SK-N-SH (cell line): ENCODE measurements at regions not wholly inside any gene's neighbourhood (a gene's known extent, or its start where the extent isn't known, plus 50 kb on each side); places are given as distances from the start of the nearest gene placed in this dataset.

Experiments
- CTCF ChIA-PET: fragments of 300-600, 350-600 bp; formaldehyde crosslinking; extraction: SDS; loops from one replicate; lab custom pipeline; 2021; lab: Yijun Ruan, JAX
- POLR2A ChIA-PET: fragments of 350-600 bp; sonication (Branson Sonifier 250); formaldehyde crosslinking; extraction: SDS; loops from one replicate; lab custom pipeline; 2020; ENCODE audit warnings: antibody characterized with exemption, inconsistent platforms; lab: Yijun Ruan, JAX
- DNase-seq: peaks from one replicate; pipeline ENCODE4 v3.0.0; 2012
- H2AFZ ChIP-seq: fragments of 200-600 bp; sonication (generic); 2 replicates; pipeline ENCODE4 v1.8.1; 2016; ENCODE audit warnings: antibody characterized with exemption, mild to moderate bottlenecking, low read depth
- H3F3A ChIP-seq: fragments of 200-600 bp; sonication (generic); replicated peaks from 2 replicates; pipeline ENCODE3; 2016; ENCODE audit warnings: antibody characterized with exemption, mild to moderate bottlenecking; ENCODE audit not compliant: insufficient read depth
- H3K27ac ChIP-seq, 2 experiments: fragments of 200-500 bp in 1 of 2; fragments of 200-600 bp in 1 of 2; sonication (Bioruptor generic) in 1 of 2; sonication (generic), shearing (Covaris generic) in 1 of 2; 2 replicates each; pipeline versions ENCODE4 v1.5.1 to v1.6.1; 2014 to 2016; ENCODE audit warnings: low read depth in 2 of 2, inconsistent platforms in 1 of 2, low read length in 1 of 2, mild to moderate bottlenecking in 1 of 2, mixed read lengths in 1 of 2
- H3K27me3 ChIP-seq: fragments of 200-600 bp; sonication (generic), shearing (Covaris generic); 2 replicates; pipeline ENCODE4 v1.6.1; 2016; ENCODE audit warnings: mixed run types; ENCODE audit not compliant: insufficient read depth
- H3K36me3 ChIP-seq, 2 experiments: fragments of 200-500 bp in 1 of 2; fragments of 200-600 bp in 1 of 2; sonication (Bioruptor generic) in 1 of 2; sonication (generic) in 1 of 2; replicated peaks in 1 of 2; 2 replicates each; pipeline versions ENCODE3 to v1.5.1; 2014 to 2016; ENCODE audit warnings: low read length in 1 of 2, mild to moderate bottlenecking in 1 of 2; ENCODE audit not compliant: insufficient read depth in 2 of 2, control insufficient read depth in 1 of 2
- H3K4me1 ChIP-seq, 2 experiments: fragments of 200-500 bp in 1 of 2; fragments of 200-600 bp in 1 of 2; sonication (Bioruptor generic) in 1 of 2; sonication (generic), shearing (Covaris generic) in 1 of 2; 2 replicates each; pipeline versions ENCODE4 v1.5.1 to v1.6.1; 2014 to 2016; ENCODE audit warnings: low read depth in 1 of 2, low read length in 1 of 2, mixed run types in 1 of 2; ENCODE audit not compliant: insufficient read depth in 2 of 2, control insufficient read depth in 1 of 2
- H3K4me2 ChIP-seq: fragments of 200-600 bp; sonication (generic), shearing (Covaris generic); 2 replicates; pipeline ENCODE4 v1.6.1; 2017; ENCODE audit warnings: mixed run types
- H3K4me3 ChIP-seq, 2 experiments: fragments of 200-500 bp in 1 of 2; fragments of 200-600 bp in 1 of 2; sonication (Bioruptor generic) in 1 of 2; sonication (generic), shearing (Covaris generic) in 1 of 2; 2 replicates each; pipeline versions ENCODE4 v1.5.1 to v1.8.1; 2014 to 2016; ENCODE audit warnings: low read depth in 2 of 2, inconsistent platforms in 1 of 2, low read length in 1 of 2, mild to moderate bottlenecking in 1 of 2, mixed read lengths in 1 of 2, moderate library complexity in 1 of 2
- H3K79me2 ChIP-seq: fragments of 200-600 bp; sonication (generic); 2 replicates; pipeline ENCODE4 v1.8.1; 2017; ENCODE audit warnings: mild to moderate bottlenecking; ENCODE audit not compliant: insufficient read depth
- H3K9ac ChIP-seq: fragments of 200-600 bp; sonication (generic); 2 replicates; pipeline ENCODE4 v1.6.1; 2017; ENCODE audit warnings: mixed run types
- H3K9me2 ChIP-seq: fragments of 200-600 bp; sonication (generic); 2 replicates; pipeline ENCODE4 v1.6.1; 2017; ENCODE audit warnings: mixed run types
- H3K9me3 ChIP-seq: fragments of 200-600 bp; sonication (generic); 2 replicates; pipeline ENCODE4 v1.6.1; 2017; ENCODE audit warnings: mixed run types, mild to moderate bottlenecking, moderate library complexity
- H4K20me1 ChIP-seq: fragments of 200-600 bp; sonication (generic); 2 replicates; pipeline ENCODE4 v1.6.1; 2017; ENCODE audit warnings: mild to moderate bottlenecking, mixed run types; ENCODE audit not compliant: insufficient read depth
- CHD2 ChIP-seq: fragments of 150-350 bp; IDR thresholded peaks from 2 replicates; pipeline ENCODE4 v1.6.1; 2018; ENCODE audit warnings: low read length; ENCODE audit not compliant: partially characterized antibody
- EP300 ChIP-seq, 2 experiments: IDR thresholded peaks; 2 replicates each; pipeline versions ENCODE4 v1.4.0 to v1.6.1; 2012; ENCODE audit warnings: borderline replicate concordance in 1 of 2, low read depth in 1 of 2, low read length in 1 of 2
- FOXM1 ChIP-seq: IDR thresholded peaks from 2 replicates; pipeline ENCODE4 v1.4.0; 2012; ENCODE audit warnings: low read depth, mild to moderate bottlenecking
- MEF2A ChIP-seq: IDR thresholded peaks from 2 replicates; pipeline ENCODE4 v1.4.0; 2012; ENCODE audit warnings: low read depth, borderline replicate concordance
- NRF1 ChIP-seq: IDR thresholded peaks from 2 replicates; pipeline ENCODE4 v1.6.1; 2012; ENCODE audit warnings: low read depth, mild to moderate bottlenecking, low read length
- RCOR1 ChIP-seq: fragments of 150-350 bp; IDR thresholded peaks from 2 replicates; pipeline ENCODE4 v1.6.1; 2017; ENCODE audit warnings: antibody characterized with exemption, low read length
- RFX5 ChIP-seq: IDR thresholded peaks from 2 replicates; pipeline ENCODE4 v1.6.1; 2012; ENCODE audit warnings: mild to moderate bottlenecking, improper control_type of control experiment, low read length
- SIN3A ChIP-seq: IDR thresholded peaks from 2 replicates; pipeline ENCODE4 v1.6.1; 2012; ENCODE audit warnings: low read depth, mild to moderate bottlenecking, low read length, moderate library complexity, borderline replicate concordance
- TAF1 ChIP-seq: IDR thresholded peaks from 2 replicates; pipeline ENCODE4 v1.6.1; 2012; ENCODE audit warnings: low read depth, mild to moderate bottlenecking, low read length, moderate library complexity, borderline replicate concordance
- TEAD4 ChIP-seq: IDR thresholded peaks from 2 replicates; pipeline ENCODE4 v1.4.0; 2012; ENCODE audit warnings: mild to moderate bottlenecking, borderline replicate concordance; ENCODE audit not compliant: insufficient read depth
- WGBS: methylation state at CpG from one replicate; pipeline ENCODE4 v1.1.6; 2017; ENCODE audit warnings: low lambda C conversion rate; 5-methylcytosine and 5-hydroxymethylcytosine counted together
- TF ChIP-seq, protein P1 (sequence below): IDR thresholded peaks from 2 replicates; pipeline ENCODE4 v1.4.0; 2012; ENCODE audit warnings: low read depth
- TF ChIP-seq, protein P2 (sequence below): fragments of 150-350 bp; IDR thresholded peaks from 2 replicates; pipeline ENCODE4 v1.6.1; 2016; ENCODE audit warnings: mild to moderate bottlenecking, low read depth, low read length
- TF ChIP-seq, protein P3 (sequence below): IDR thresholded peaks from 2 replicates; pipeline ENCODE4 v1.4.0; 2012; ENCODE audit warnings: low read depth, borderline replicate concordance
- TF ChIP-seq, protein P4 (sequence below): IDR thresholded peaks from 2 replicates; pipeline ENCODE4; 2012

DNA sequence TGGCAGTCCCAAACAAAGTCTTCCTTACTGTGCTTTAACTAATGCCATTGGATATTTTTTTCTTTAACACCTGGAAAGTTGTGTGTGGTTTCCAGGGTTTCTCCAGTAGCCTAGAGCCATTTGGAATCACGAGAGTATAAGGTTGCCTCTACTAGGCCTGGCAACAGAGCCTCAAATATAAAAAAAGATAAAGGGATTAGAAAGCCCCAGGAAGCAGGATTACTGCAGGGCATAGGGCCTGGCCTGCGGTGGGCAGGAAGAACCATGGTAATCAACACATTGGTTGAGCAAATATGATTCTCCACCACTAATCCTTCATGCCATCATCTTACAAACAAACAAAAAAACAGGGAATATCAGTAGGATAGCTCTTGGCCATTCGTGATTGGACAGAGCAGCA lies 177.8 kb upstream of the GGTLC1 start:
- H3K4me2 ChIP-seq, result no peak overlapping the region
- H3K9me2 ChIP-seq, result no peaks in the 10 kb centered on the region
- no peak overlapping the region for H2AFZ ChIP-seq
- TF ChIP-seq TAF1 (no peak), TEAD4 (no peak), FOXM1 (no peak), NRF1 (no peak)
- TF ChIP-seq, protein P1, sequence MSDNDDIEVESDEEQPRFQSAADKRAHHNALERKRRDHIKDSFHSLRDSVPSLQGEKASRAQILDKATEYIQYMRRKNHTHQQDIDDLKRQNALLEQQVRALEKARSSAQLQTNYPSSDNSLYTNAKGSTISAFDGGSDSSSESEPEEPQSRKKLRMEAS, result no peak
- no peak for DNase-seq
- no peaks in the 10 kb centered on the region for H4K20me1 ChIP-seq
- ChIA-PET CTCF (interaction anchor here (1.3 kb wide), 1 partner anchor 23 kb away, joined by 3 read pairs; no protein-coding TSS in a partner anchor), POLR2A (no interaction called here)
- peaks cover 4% of the 10 kb centered on the region for H3F3A ChIP-seq
- H3K27me3 ChIP-seq, result no peaks in the 10 kb centered on the region
- no peak overlapping the region for H3K27ac ChIP-seq
- no peaks in the 10 kb centered on the region for H3K4me1 ChIP-seq
- H3K9ac ChIP-seq, result no peak overlapping the region
- 33% methylated on average over 3 of the region's 3 CpGs for WGBS
- no peaks in the 10 kb centered on the region for H3K79me2 ChIP-seq
- H3K4me3 ChIP-seq, result no peak overlapping the region
- H3K36me3 ChIP-seq, result no peaks in the 10 kb centered on the region
- H3K9me3 ChIP-seq, result 0 out of 2 replicates have a peak, but pooled peaks cover 3% of the 10 kb centered on the region

DNA sequence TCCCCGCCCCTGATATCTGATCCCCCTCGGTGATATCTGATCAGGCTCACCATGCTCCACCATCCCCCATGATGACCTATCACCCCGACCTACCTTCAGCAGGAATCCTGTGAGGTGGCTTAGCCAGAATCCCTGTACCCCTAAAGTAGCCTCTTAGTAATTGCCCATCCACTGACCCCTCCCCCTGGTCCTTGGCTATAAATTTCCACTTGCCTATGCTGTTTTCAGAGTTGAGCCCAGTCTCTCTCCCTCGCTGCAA lies 177.5 kb upstream of the GGTLC1 start:
- Histone ChIP-seq H3K36me3 (no peaks in the 10 kb centered on the region), H3K4me2 (no peak overlapping the region), H3K27ac (no peak overlapping the region), H3K4me3 (no peak overlapping the region), H2AFZ (no peak overlapping the region), H3K79me2 (no peaks in the 10 kb centered on the region), H3K4me1 (no peaks in the 10 kb centered on the region), H3K27me3 (no peaks in the 10 kb centered on the region), H3K9ac (no peak overlapping the region), H3K9me2 (no peaks in the 10 kb centered on the region), H3F3A (peaks cover 4% of the 10 kb centered on the region), H3K9me3 (no peaks in the 10 kb centered on the region), H4K20me1 (no peaks in the 10 kb centered on the region)
- TF ChIP-seq EP300 (IDR thresholded peaks at IDR 0.05; ENCODE audit: borderline replicate concordance in 1 of 2, low read depth in 1 of 2, low read length in 1 of 2) (no peak), TEAD4 (no peak), SIN3A (no peak), RCOR1 (no peak), RFX5 (no peak), MEF2A (no peak), CHD2 (no peak)
- TF ChIP-seq, protein P2, sequence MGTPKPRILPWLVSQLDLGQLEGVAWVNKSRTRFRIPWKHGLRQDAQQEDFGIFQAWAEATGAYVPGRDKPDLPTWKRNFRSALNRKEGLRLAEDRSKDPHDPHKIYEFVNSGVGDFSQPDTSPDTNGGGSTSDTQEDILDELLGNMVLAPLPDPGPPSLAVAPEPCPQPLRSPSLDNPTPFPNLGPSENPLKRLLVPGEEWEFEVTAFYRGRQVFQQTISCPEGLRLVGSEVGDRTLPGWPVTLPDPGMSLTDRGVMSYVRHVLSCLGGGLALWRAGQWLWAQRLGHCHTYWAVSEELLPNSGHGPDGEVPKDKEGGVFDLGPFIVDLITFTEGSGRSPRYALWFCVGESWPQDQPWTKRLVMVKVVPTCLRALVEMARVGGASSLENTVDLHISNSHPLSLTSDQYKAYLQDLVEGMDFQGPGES, result no peak
- TF ChIP-seq, protein P3, sequence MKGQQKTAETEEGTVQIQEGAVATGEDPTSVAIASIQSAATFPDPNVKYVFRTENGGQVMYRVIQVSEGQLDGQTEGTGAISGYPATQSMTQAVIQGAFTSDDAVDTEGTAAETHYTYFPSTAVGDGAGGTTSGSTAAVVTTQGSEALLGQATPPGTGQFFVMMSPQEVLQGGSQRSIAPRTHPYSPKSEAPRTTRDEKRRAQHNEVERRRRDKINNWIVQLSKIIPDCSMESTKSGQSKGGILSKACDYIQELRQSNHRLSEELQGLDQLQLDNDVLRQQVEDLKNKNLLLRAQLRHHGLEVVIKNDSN, result no peak
- TF ChIP-seq, protein P4, sequence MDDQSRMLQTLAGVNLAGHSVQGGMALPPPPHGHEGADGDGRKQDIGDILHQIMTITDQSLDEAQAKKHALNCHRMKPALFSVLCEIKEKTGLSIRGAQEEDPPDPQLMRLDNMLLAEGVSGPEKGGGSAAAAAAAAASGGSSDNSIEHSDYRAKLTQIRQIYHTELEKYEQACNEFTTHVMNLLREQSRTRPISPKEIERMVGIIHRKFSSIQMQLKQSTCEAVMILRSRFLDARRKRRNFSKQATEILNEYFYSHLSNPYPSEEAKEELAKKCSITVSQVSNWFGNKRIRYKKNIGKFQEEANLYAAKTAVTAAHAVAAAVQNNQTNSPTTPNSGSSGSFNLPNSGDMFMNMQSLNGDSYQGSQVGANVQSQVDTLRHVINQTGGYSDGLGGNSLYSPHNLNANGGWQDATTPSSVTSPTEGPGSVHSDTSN, result no peak
- TF ChIP-seq, protein P1, result no peak
- DNase-seq, result no peak
- ChIA-PET CTCF (no interaction called here), POLR2A (no interaction called here)
- WGBS, result 25% methylated on average over 4 of the region's 4 CpGs
